AG04450 (cell line): ENCODE measurements at regions not wholly inside any gene's neighbourhood (a gene's known extent, or its start where the extent isn't known, plus 50 kb on each side); places are given as distances from the start of the nearest gene placed in this dataset.

Experiments used
- CTCF ChIA-PET: fragments of 300-600, 350-600 bp; formaldehyde crosslinking; extraction: SDS; loops from one replicate; lab custom pipeline; 2022; ENCODE audit warnings: antibody characterized with exemption, inconsistent platforms; lab: Charles Lee
- POLR2A ChIA-PET: fragments of 350-600 bp; formaldehyde crosslinking; extraction: SDS; loops from one replicate; lab custom pipeline; 2021; ENCODE audit warnings: antibody characterized with exemption, inconsistent platforms; lab: Yijun Ruan, JAX
- DNase-seq: peaks from one replicate; pipeline ENCODE4 v3.0.0-alpha.2; 2011; ENCODE audit warnings: low read depth, low spot score
- H3K27ac ChIP-seq: one replicate; pipeline ENCODE4 v1.5.1; 2012; ENCODE audit warnings: low read depth, low read length, control low read depth
- H3K27me3 ChIP-seq: one replicate; pipeline ENCODE4 v1.6.0; 2012; ENCODE audit warnings: low read length; ENCODE audit not compliant: control insufficient read depth, insufficient read depth
- H3K4me3 ChIP-seq: 2 replicates; pipeline ENCODE4 v1.5.1; 2011; ENCODE audit warnings: mild to moderate bottlenecking, low read depth, low read length, control low read depth
- H3K9me3 ChIP-seq: 2 replicates; pipeline ENCODE4 v1.5.1; 2012; ENCODE audit warnings: low read length; ENCODE audit not compliant: control insufficient read depth, insufficient read depth
- CTCF ChIP-seq: IDR thresholded peaks from 2 replicates; pipeline ENCODE4 v1.5.1; 2011; ENCODE audit warnings: low read depth, low read length, control low read depth, inconsistent platforms

GRCh38 chr17:63173450-63173849 is 207.4 kb downstream of the TANC2 start:
- Histone ChIP-seq H3K9me3 (peaks cover 4% of the 10 kb centered on the region; the same call in 1 of the 2 replicates), H3K27ac (no peak overlapping the region), H3K4me3 (no peak overlapping the region), H3K27me3 (no peaks in the 10 kb centered on the region)
- POLR2A ChIA-PET, result no interaction called here
- DNase-seq, result no peak
- CTCF ChIA-PET, result no interaction called here
- no peak for TF ChIP-seq CTCF

- POLR2A ChIA-PET, result no interaction called here
Measured at GRCh38 chr17:63173903-63174302, 207.9 kb downstream of the TANC2 start.

GRCh38 chr17:63178530-63178929 is 212.5 kb downstream of the TANC2 start:
- CTCF ChIA-PET, result no interaction called here
- H3K4me3 ChIP-seq, result no peak overlapping the region
- H3K27me3 ChIP-seq, result no peaks in the 10 kb centered on the region
- POLR2A ChIA-PET, result interaction anchor here (0.6 kb wide), 1 partner anchor 10 kb away, joined by 3 read pairs; no protein-coding TSS in a partner anchor
- no peak for TF ChIP-seq CTCF
- DNase-seq, result peak; percentile 33
- peak overlapping the region; percentile 71 for H3K27ac ChIP-seq
- peaks cover 4% of the 10 kb centered on the region; the same call in 1 of the 2 replicates for H3K9me3 ChIP-seq

More at GRCh38 chr17:63173903-63174302, 207.9 kb downstream of the TANC2 start:
- no peak overlapping the region for H3K4me3 ChIP-seq
- peaks cover 4% of the 10 kb centered on the region; the same call in 1 of the 2 replicates for H3K9me3 ChIP-seq
- TF ChIP-seq CTCF, result no peak
- no peak overlapping the region for H3K27ac ChIP-seq
- H3K27me3 ChIP-seq, result no peaks in the 10 kb centered on the region
- CTCF ChIA-PET, result no interaction called here
- DNase-seq, result no peak

- no peaks in the 10 kb centered on the region for H3K27me3 ChIP-seq
- no peak overlapping the region for H3K4me3 ChIP-seq
- H3K9me3 ChIP-seq, result peaks cover 4% of the 10 kb centered on the region; the same call in 1 of the 2 replicates
- no peak for DNase-seq
- TF ChIP-seq CTCF, result no peak
- ChIA-PET POLR2A (no interaction called here), CTCF (no interaction called here)
- H3K27ac ChIP-seq, result no peak overlapping the region
Measured at GRCh38 chr17:63181856-63182255, 215.8 kb downstream of the TANC2 start.

GRCh38 chr17:63185420-63185819 is 219.4 kb downstream of the TANC2 start:
- Histone ChIP-seq H3K4me3 (no peak overlapping the region), H3K27ac (no peak overlapping the region), H3K9me3 (no peaks in the 10 kb centered on the region), H3K27me3 (no peaks in the 10 kb centered on the region)
- ChIA-PET CTCF (no interaction called here), POLR2A (no interaction called here)
- 0 out of 2 replicates have a peak, but pooled peaks have one; percentile 12 for TF ChIP-seq CTCF
- DNase-seq, result no peak
